ENCODE measurements at regions not wholly inside any gene's neighbourhood (a gene's known extent, or its start where the extent isn't known, plus 50 kb on each side); places are given as distances from the start of the nearest gene placed in this dataset.

DNA sequence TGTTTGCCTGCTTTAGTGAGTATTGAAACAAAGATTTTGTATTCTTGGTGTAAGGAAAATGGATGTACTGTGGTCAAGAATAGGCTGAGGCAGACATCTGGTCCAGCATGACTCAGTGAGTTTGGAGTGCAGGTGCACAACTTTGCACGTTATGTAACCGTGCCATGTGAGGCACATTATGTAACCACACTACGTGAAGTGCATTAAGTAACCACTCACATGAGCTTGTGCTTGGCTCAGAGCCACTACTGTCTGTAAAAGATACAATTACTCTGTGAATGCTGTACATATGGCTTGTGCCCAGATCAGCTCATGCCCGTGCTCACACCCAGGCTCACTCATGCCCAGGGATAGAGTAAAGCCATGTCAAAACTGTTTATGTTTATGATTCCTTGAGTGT lies 216.8 kb downstream of the CTH start:
- TF ChIP-seq CTCF (IDR thresholded peaks at IDR 0.05) (no peak), POLR2A (IDR thresholded peaks at IDR 0.05) (no peak), EP300 (IDR thresholded peaks at IDR 0.05) (no peak)
